ENCODE measurements at regions not wholly inside any gene's neighbourhood (a gene's known extent, or its start where the extent isn't known, plus 50 kb on each side); places are given as distances from the start of the nearest gene placed in this dataset.

- no peak for TF ChIP-seq GATA3 (IDR thresholded peaks at IDR 0.05; ENCODE audit: low read depth, low read length)
- TF ChIP-seq GATA2 (IDR thresholded peaks at IDR 0.05; ENCODE audit: low read depth, low read length): no peak
Observed at GRCh38 chr16:87002717-87003413, 314.3 kb downstream of the C16orf95 start.
